ENCODE measurements at regions not wholly inside any gene's neighbourhood (a gene's known extent, or its start where the extent isn't known, plus 50 kb on each side); places are given as distances from the start of the nearest gene placed in this dataset.

DNA sequence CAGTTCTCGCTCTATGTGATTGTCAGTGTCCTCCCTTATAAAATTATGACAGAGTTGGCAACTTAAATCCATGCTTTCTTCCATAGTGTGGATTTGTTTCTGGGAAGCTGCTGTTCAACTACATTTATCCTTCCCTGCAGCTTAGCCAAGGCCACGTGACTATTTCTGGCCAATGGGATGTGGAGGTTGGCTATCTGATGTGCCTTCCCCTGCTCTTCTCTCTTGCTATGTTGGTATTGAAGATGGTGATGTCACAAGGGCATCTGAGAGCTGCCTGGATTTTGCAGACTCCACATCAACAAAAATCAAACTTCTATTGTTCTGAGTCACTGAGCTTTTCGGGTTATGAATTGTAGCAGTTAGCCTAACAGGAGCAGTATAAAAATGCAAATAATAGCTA is 164.9 kb upstream of the RHOBTB1 start:
- TF ChIP-seq CTCF (IDR thresholded peaks at IDR 0.05) (no peak), POLR2A (IDR thresholded peaks at IDR 0.05) (no peak)

All from uterus (tissue), 2 donors.